Calu3 (cell line): ENCODE measurements at regions not wholly inside any gene's neighbourhood (a gene's known extent, or its start where the extent isn't known, plus 50 kb on each side); places are given as distances from the start of the nearest gene placed in this dataset.
"Not testable (repeated sequence)": the region's sequence is repeated elsewhere in the genome, so short reads cannot be mapped to it uniquely, and the experiment has no call there.

Source experiments
- BruUV-seq: library from RNA; stranded (reverse); fragments of 400-500 nt; replicated peaks from 2 replicates; lab custom pipeline; 2021; lab: Mats Ljungman, UMichigan
- CTCF ChIA-PET: fragments of 300-600 bp; sonication (Branson Sonifier 250); formaldehyde crosslinking; loops from one replicate; lab custom pipeline; 2022; ENCODE audit warnings: antibody characterized with exemption; lab: Charles Lee
- DNase-seq: peaks from one replicate; pipeline ENCODE4 v3.0.0; 2022
- H3K27ac Mint-ChIP-seq: one replicate; pipeline ENCODE4 v1.8.0; 2022; ENCODE audit warnings: mixed read lengths; ENCODE audit not compliant: unreplicated experiment
- H3K27me3 Mint-ChIP-seq: one replicate; pipeline ENCODE4 v1.8.0; 2022; ENCODE audit warnings: mixed read lengths; ENCODE audit not compliant: unreplicated experiment
- H3K36me3 Mint-ChIP-seq: one replicate; pipeline ENCODE4 v1.8.0; 2022; ENCODE audit warnings: mild to moderate bottlenecking, moderate library complexity, mixed read lengths; ENCODE audit not compliant: insufficient read depth, unreplicated experiment
- H3K4me1 Mint-ChIP-seq: one replicate; pipeline ENCODE4 v1.8.0; 2022; ENCODE audit warnings: mild to moderate bottlenecking, low read depth, mixed read lengths; ENCODE audit not compliant: unreplicated experiment
- H3K4me3 Mint-ChIP-seq: one replicate; pipeline ENCODE4 v1.8.0; 2022; ENCODE audit warnings: mild to moderate bottlenecking, low read depth, moderate library complexity, mixed read lengths; ENCODE audit not compliant: unreplicated experiment
- H3K9me3 Mint-ChIP-seq: one replicate; pipeline ENCODE4 v1.8.0; 2022; ENCODE audit warnings: low read depth, mixed read lengths; ENCODE audit not compliant: unreplicated experiment
- intact Hi-C: fragments of 100-400 bp; cut with micrococcal nuclease; formaldehyde crosslinking; loops from one replicate; pipeline ENCODE4 v1.10.0; 2022; ENCODE audit not compliant: unreplicated experiment
- TF ChIP-seq, protein P1 (sequence below): fragments of 200-600 bp; IDR thresholded peaks from one replicate; pipeline ENCODE4 v1.8.0; 2022; ENCODE audit warnings: antibody characterized with exemption; ENCODE audit not compliant: unreplicated experiment

DNA sequence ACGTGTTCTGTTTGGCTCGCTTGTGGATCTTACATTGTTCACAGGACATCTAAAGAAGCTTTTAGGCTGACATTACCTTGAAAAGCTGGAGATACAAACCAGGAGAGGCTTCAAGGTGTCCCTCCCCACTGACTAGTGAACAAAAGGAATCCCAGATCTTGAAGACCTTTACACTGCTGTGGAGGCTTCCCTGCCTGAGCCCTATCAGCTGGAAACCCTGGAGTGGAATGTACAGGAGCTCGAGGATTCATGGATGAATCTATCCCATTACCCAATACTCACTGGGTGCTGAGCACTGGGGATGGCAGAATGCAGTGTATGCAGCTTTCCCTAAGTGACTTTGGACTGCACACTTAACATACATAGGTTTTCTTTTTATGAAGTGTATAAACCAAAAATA is 82.3 kb upstream of the MFGE8 start:
- no peaks in the 10 kb centered on the region for H3K36me3 Mint-ChIP-seq
- peaks cover 70% of the 10 kb centered on the region for H3K27me3 Mint-ChIP-seq
- intact Hi-C loops, result no loop called here
- DNase-seq, result no peak
- no TSS peak for BruUV-seq
- TF ChIP-seq, protein P1, sequence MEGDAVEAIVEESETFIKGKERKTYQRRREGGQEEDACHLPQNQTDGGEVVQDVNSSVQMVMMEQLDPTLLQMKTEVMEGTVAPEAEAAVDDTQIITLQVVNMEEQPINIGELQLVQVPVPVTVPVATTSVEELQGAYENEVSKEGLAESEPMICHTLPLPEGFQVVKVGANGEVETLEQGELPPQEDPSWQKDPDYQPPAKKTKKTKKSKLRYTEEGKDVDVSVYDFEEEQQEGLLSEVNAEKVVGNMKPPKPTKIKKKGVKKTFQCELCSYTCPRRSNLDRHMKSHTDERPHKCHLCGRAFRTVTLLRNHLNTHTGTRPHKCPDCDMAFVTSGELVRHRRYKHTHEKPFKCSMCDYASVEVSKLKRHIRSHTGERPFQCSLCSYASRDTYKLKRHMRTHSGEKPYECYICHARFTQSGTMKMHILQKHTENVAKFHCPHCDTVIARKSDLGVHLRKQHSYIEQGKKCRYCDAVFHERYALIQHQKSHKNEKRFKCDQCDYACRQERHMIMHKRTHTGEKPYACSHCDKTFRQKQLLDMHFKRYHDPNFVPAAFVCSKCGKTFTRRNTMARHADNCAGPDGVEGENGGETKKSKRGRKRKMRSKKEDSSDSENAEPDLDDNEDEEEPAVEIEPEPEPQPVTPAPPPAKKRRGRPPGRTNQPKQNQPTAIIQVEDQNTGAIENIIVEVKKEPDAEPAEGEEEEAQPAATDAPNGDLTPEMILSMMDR, result no peak
- H3K4me3 Mint-ChIP-seq, result no peak overlapping the region
- no peaks in the 10 kb centered on the region for H3K9me3 Mint-ChIP-seq
- no peaks in the 10 kb centered on the region for H3K4me1 Mint-ChIP-seq
- CTCF ChIA-PET, result interaction anchor here (2.1 kb wide), 1 partner anchor 91 kb away, joined by 6 read pairs; no protein-coding TSS in a partner anchor
- no peak overlapping the region for H3K27ac Mint-ChIP-seq

GRCh38 chr15:88997531-88997930 is 84.4 kb upstream of the MFGE8 start:
- BruUV-seq, result no TSS peak
- Mint-ChIP-seq H3K27ac (no peak overlapping the region), H3K4me1 (no peaks in the 10 kb centered on the region), H3K27me3 (peaks cover 54% of the 10 kb centered on the region), H3K9me3 (no peaks in the 10 kb centered on the region), H3K4me3 (no peak overlapping the region), H3K36me3 (no peaks in the 10 kb centered on the region)
- DNase-seq, result no peak
- TF ChIP-seq, protein P1, result no peak
- CTCF ChIA-PET, result interaction anchor here (0.6 kb wide), 1 partner anchor 938 kb away, joined by 7 read pairs; no protein-coding TSS in a partner anchor
- intact Hi-C loops, result no loop called here

DNA sequence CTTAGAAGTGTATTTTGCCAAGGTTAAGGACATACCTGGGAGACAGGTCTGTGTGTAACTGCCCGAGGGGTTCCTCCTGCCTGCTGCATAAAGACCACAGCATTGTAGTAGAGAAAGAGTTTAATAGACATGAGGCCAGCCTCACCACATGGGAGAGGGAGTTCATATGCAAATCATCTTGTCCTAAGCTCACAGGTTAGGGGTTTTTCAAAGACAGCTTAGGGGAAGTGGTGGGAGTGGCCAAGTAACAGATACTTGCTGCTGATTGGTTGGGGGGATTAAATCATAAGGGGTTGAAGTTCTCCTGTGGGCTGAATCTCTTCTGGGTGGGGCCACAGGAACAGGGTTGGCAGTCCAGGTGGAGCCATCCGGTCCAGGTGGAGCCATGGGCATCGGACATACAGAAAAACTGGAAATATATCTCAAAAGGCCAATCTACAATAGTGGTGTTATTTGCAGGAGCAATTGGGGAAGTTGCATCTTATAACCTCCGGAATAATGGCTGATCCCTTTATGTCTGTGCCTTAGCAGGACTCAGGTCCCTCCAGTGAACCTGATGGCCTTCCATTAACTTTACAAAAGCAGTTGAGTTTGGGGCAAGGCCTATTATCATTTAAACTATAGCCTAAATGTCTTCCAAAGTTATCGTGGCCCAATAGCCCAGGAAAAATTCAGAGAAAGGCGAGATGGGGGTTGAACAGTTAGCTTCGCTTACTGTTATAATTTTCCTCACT is 86.0 kb upstream of the MFGE8 start:
- intact Hi-C loops, result no loop called here

GRCh38 chr15:89001708-89002275 is 86.5 kb upstream of the ABHD2 start:
- CTCF ChIA-PET, DNase-seq, intact Hi-C loops, BruUV-seq, H3K4me1 Mint-ChIP-seq, H3K27ac Mint-ChIP-seq, H3K36me3 Mint-ChIP-seq, H3K4me3 Mint-ChIP-seq, H3K9me3 Mint-ChIP-seq: not testable (repeated sequence)
- peaks cover 48% of the 10 kb centered on the region for H3K27me3 Mint-ChIP-seq

More for the DNA sequence above, 86.0 kb upstream of the MFGE8 start:
- no TSS peak for BruUV-seq
- Mint-ChIP-seq H3K36me3 (no peaks in the 10 kb centered on the region), H3K4me3 (no peak overlapping the region), H3K9me3 (no peaks in the 10 kb centered on the region), H3K27me3 (peaks cover 50% of the 10 kb centered on the region), H3K4me1 (no peaks in the 10 kb centered on the region), H3K27ac (no peak overlapping the region)
- CTCF ChIA-PET, result no interaction called here
- TF ChIP-seq, protein P1, result no peak
- DNase-seq, result no peak

GRCh38 chr15:89002281-89002761 is 85.9 kb upstream of the ABHD2 start:
- Mint-ChIP-seq H3K4me3 (no peak overlapping the region), H3K27ac (no peak overlapping the region), H3K9me3 (no peaks in the 10 kb centered on the region), H3K4me1 (no peaks in the 10 kb centered on the region), H3K27me3 (peaks cover 42% of the 10 kb centered on the region), H3K36me3 (no peaks in the 10 kb centered on the region)
- intact Hi-C loops, result no loop called here
- TF ChIP-seq, protein P1, result no peak
- CTCF ChIA-PET, result no interaction called here
- BruUV-seq, result no TSS peak
- no peak for DNase-seq
